ENCODE measurements at regions not wholly inside any gene's neighbourhood (a gene's known extent, or its start where the extent isn't known, plus 50 kb on each side); places are given as distances from the start of the nearest gene placed in this dataset.
A peak's percentile ranks its signal among the peaks of the same experiment; 100 is the strongest.
"Not testable (repeated sequence)": the region's sequence is repeated elsewhere in the genome, so short reads cannot be mapped to it uniquely, and the experiment has no call there.

DNA sequence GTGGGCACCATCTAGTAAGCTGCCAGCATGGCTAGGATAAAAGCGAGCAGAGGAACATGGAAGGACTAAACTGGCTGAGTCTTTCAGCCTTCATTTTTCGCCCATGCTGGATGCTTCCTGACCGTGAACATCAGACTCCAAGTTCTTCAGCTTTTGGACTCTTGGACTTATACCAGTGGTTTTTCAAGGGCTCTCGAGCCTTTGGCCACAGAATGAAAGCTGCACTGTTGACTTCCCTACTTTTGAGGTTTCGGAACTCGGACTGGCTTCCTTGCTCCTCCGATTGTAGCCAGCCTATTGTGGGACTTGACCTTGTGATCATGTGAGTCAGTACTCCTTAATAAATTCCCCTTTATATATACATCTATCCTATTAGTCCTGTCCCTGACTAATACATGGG lies 785.1 kb upstream of the SLITRK6 start:
- DNase-seq, result no peak

DNA sequence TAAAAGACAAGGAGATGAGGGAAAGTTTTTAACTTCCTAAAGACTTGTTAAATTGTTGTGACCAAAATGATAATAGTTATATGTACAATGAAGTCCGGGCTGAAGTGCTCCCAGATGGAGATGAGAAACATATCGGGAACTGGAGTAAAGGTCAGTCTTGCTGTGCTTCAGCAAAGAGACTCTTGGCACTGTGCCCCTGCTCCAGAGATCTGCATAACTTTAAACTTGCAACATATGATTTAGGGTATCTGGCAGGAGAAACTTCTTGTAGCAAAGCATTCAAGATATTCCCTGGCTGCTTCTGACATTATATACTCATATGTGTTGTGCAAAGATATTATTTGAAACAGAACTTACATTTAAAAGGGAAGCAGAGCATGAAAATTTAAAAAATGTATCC lies 786.6 kb upstream of the SLITRK6 start:
- DNase-seq, result peak; percentile 90

DNA sequence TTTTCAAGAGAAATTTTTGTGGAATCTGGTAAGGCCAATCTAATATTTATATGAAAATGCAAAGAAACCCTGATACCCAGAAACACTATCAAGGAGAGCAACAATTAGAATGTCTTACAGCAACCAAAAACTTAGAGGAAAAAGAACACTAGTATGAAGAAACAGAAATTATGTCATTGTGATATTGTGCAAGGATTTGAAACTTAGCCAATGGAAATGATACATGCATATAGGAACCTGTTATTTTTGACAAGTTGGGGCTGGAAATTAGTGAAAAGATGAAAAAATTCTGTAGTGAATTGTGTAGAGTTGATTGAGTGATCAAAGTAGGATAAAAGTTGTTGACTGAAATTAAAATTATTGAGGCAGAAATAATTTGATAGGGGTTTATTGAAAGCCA lies 792.6 kb upstream of the SLITRK6 start:
- DNase-seq, result no peak

DNA sequence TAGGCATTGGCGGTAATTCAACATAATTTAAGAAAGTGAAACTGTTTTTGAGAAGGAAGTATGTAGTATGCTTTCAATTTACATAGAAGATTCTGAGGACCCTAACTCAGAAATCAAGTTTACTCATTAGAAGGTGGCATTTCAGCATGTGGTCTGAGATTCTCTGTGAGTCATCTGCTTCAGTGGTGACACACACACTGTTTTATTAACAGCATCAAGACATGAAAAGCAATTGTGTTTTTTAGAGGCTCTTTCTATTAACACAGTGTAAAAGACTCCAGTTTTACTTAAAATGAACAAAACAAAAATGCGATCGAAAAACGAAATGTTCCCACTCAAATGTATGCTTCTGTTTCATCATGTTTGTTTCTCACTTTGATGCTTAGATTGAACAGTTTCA lies 802.1 kb upstream of the SLITRK6 start:
- DNase-seq, result no peak

DNA sequence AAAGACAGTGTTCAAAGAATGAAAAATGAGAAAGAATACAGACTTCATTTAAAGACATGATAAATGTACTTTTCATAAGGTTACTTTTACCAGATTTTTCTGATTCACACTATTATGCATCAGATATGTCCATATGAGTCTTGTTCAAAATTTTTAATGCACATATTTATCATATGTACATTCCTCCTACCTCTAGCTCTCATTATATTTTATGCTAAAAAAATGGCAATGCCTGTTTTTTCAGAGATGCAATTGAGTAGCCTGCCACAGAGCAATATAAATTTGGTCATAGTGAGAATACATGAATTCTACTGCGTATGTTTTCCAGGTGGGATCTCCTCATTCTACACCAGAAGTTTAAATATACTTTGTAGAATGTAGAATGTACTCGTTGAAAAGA lies 807.0 kb upstream of the SLITRK6 start:
- DNase-seq, result no peak

DNA sequence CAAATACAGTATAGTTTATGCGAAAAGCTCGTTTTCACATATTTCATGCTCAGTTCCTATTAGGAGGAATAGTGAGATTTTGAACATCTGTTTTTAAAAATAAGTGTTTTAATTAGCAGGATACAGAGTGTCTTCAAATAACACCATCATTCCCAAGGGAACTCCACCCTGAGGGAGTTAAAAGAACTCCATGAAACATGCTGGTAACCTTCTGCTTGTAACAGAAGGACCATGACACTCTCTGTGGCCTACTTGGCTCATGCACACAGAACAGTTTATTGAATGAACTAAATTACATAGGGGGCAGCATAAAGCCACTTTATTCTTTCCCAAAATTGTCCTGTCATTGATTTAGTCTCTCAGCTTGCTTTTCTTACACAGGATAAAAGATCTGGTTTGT lies 809.5 kb upstream of the SLITRK6 start:
- no peak for DNase-seq

DNA sequence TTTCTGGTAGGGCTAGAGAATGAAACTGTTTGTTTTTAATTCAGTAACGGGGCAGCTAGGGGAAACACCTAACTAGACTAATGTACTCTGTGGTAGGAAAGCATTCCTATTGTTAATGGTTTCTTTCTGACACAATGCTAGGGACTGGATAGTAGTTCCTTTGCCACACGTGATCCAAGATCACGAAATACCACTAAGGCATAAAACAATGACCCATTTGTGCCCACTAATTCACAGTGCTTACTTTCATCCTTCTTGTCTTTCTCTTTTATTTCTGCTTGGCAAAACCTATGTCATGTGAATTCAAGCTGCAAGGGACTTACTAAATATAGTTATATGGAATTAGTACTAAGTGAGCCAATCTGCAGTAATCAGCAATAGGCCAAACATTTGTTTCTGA lies 834.1 kb upstream of the SLITRK6 start:
- DNase-seq, result no peak

DNA sequence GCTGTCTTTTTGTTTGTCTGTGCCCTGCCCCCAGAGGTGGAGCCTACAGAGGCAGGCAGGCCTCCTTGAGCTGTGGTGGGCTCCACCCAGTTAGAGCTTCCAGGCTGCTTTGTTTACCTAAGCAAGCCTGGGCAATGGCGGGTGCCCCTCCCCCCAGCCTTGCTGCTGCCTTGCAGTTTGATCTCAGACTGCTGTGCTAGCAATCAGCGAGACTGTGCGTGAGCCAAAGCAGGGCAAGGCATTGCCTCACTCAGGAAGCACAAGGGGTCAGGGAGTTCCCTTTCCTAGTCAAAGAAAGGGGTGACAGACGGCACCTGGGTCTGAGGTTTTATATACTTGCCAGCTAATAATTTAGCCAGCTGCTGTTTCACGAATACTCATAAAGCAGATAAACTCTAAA lies 852.0 kb upstream of the SLITRK6 start:
- DNase-seq, result not testable (repeated sequence)

DNA sequence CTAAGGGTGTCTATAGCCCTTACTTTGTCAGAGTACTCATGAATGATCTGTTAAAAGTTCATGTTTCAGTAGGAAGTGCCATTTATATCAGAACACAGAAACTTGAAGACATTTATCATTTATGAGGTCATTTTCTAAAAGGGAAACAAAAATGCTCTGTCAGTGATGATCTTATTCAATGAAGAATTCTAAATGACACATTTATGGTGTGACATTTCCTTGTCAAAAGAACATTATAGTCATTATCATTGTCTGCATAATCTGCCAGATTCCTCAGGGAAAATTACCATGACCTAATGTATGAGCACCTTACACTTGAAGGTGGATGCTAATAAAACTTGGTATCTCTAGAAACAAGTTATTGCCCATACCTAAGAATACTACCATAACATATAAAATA lies 853.8 kb upstream of the SLITRK6 start:
- DNase-seq, result no peak

DNA sequence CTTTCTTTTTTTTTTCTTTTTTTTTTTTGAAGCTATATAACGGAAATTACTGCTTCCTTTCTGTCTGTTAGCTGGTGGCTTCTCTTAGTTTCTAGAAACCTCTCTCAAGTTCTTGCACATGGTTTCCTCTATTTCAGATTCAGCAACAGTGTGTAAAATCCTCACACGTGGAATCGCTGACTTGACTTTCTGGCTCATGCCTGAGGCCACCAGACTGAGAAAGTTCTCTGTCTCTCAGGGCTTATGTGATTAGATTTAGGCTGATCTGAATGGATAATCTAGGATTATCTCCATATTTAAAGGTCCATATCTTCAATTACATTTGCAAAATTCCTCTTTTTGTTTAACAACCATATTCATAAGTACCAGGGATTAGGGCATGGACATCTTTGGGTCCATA lies 856.3 kb upstream of the SLITRK6 start:
- DNase-seq, result no peak

DNA sequence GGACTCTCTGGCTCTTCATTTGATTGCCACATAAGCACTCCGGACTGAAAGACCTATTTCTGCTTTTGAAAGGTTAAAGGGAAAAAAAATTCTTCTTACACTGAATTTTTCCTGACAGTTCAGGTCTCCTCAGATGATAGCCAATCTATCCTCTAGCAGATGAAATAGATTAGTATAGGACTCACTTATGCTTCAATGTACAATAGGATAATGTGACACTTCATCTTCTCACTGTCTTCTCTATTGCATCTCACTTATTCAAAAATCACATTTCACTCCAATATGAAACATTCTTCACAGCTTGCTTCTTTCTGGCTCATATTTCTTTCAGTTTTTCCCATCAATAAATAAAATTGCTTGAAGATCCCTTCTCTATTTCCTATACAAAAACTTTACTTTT lies 860.9 kb upstream of the SLITRK6 start:
- no peak for DNase-seq

DNA sequence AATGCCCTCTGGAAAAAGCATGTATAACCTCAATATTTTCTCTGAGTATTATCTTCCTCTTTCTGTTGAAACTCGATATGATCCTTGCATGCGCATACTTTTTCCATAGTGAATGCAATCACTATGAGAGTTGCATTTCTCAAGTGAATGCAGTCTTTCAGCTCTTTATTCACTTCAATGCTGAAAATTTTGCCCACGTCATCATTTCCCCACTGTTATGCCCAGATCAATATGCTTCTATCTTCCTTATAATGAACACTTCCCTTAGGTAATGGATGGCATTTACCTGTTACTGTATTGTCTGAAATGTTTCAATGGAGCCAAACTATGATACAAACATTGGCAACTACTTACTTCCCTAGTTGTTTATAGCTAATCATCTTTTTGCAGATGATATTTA lies 866.6 kb upstream of the SLITRK6 start:
- DNase-seq, result no peak

DNA sequence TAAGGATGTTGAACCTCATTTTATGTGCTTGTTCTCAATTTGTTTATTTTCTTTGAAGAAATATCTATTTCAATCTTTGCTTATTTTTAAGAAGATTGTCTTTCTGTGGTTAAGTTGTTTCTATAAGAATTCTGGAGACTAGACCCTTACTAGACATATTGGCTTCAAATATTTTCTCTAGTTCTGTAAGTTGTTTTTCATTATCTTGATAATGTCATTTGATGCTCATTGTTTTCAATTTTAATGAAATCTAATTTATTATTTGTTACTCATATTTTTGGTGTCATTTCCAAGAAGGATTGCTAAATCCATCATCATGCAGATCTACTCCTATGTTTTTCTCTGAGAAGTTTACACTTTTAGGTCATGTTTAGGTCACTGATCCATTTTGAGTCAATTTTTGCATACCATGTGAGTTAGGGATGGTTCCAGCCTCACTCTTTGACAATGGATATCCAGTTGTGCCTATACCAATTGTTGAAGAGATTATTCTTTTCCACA lies 874.8 kb upstream of the SLITRK6 start:
- DNase-seq, result no peak

DNA sequence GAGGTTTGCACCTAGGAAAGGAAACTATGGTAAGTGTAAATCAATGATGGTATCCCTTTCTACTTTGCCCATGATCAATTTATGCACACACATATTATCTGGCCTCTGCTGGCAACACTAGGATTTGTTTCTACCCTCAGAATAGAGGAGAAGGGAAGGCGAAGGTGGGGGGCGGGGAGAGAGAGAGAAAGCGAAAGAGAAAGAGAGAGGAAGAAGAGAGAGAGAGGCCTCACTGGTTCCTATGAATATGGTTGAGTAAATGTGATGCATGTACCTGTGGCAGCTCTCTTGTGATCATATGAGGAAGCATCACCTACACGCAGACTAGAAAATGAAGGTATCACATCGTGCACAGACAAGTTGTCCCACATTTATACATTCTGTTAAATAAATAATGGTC lies 882.0 kb upstream of the SLITRK6 start:
- DNase-seq, result no peak

DNA sequence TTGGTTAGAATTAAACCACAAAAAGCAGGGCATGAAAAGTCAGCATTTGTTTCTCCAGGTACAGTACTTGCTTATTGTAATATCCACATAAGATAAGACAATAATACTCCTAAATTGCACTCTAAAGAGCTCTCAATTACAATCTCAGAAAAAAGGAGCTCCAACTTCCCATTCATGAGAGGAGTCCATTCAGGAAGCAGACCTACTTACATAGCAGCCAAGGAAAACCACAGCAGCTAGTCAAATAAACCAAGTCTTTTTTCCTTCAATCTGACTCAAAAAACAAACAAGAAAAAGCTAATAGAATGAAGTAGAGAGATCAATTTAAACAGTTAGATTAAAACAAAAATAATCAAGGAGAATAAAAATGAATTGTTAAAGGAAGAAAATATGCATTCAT lies 885.2 kb upstream of the SLITRK6 start:
- DNase-seq, result no peak

DNA sequence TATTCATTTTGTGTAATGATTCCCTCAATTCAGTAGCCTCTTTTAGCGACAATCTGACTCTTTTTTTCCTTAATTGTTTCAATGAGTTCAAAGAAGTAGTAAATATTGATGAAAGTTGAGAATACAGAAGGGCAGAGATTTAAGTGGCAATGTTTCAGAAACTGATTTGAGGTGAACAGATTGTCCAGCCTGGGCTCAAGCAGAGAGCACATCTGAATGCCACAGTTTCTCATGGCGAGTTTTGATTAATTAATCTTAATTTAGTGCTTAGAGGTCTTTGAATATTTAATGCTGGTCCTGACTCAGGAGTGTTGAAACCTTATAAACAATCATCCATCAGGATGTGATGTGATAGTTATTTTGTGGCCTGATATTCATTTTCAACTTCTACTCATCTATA lies 890.7 kb upstream of the SLITRK6 start:
- no peak for DNase-seq

DNA sequence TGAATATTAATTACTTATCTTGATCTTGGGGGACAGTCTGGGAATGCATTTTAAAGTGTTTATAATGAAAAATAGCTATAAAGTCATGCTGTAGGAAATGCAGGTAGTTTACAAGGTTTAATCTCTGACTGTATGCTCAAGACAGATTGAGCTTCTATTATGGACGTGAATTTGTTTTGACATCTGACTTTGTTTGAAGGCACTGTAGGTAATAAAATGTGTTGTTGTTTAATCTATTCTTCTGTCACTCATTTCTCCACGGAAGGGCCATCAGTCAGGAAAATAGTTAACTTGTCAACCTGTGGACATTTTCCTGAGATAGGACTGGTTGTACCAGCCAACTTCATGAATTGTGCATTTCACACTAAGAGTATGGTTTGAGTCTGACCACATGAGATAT lies 893.1 kb upstream of the SLITRK6 start:
- DNase-seq, result no peak

DNA sequence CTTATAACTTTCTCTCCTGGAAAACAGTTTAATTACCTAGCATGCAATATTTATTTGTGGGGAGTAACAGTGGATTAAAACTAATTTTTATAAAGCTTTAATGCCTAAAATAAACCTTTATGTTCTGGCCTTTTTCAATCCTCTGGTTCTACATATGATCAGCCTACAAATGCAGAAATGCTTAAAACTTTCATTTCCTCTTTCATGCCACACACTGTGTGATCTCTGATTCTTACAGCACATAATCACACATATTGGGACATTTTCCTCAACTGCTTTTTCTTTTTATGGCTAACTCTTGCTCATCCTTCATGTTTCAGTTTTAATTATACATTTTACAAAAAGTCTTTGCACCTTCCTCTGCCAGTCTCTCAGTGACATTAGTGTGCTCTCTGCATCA lies 910.8 kb upstream of the SLITRK6 start:
- DNase-seq, result no peak

DNA sequence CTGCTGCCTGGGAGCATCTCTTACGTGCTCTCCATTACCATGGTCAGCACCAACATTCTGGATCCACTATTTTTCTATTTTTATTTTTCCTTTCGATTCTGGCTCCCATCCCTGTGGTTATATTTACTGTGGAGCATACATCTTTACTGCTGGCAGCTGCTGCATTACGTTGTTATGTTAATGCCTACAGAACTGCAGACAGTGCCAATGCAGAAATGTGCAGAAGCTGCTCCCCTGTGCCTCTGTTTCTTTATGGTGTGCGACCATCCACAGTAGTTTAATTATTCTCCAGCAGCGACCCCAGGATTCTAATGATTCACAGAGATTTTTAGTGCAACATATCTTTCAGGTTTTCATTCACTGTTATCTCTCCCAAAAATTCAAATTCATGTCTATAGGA lies 911.7 kb upstream of the SLITRK6 start:
- no peak for DNase-seq

DNA sequence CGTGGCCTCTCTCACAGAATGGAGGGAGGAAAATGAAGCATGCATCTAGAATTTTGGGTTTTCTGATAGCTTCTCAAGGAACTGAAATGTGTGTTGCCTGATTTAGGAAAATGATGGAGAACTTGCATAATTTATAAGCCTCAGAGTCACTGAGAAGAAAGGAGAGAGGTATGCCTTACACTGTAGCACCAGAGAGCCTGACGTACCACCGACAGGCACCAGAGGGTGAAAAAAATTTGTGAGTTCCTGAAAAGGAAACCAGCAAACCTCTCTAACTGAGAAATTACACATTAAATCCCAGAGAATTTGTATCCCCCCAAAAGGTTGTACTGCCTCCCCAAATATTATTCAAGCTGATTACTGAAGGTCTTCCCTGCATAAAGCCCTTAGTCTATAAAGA lies 915.3 kb upstream of the SLITRK6 start:
- no peak for DNase-seq

DNA sequence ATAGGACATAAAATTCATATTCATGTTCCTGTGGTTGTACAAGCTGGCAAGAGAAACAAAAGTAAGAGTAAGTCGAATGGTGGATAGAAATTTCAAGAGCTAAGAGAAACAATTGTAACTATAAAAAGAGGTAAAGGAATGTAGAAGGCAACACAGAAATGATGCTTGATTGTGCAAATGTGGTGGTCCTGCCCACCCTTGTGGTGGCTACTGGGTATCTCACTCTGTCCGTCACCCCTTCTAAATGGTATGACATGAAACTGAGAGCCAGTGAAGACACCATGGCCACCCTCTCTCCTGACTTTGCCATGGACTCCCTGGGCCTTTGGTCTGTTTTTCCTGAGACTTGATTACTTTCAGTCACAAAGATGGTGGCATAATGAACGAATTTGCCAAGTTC lies 925.9 kb upstream of the SLITRK6 start:
- no peak for DNase-seq

DNA sequence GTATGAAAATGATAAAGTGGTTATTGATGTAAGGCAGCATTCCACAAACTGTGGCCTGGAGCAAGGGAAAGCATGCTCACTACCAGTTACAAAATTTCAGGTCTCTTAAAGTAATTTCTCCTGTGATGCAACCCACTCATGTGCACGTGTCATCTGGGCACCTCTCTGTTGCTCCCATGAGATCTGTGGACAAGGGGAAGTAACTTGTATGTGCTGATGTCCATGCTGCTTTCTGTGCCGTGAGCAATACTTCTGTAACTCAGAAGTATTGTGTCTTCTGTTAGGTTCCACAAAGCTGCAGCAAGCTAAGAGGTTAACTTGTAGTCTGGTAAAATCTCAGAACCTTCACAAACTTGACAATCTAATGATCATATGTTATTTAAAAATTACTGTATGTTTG lies 930.0 kb upstream of the SLITRK6 start:
- DNase-seq, result no peak

DNA sequence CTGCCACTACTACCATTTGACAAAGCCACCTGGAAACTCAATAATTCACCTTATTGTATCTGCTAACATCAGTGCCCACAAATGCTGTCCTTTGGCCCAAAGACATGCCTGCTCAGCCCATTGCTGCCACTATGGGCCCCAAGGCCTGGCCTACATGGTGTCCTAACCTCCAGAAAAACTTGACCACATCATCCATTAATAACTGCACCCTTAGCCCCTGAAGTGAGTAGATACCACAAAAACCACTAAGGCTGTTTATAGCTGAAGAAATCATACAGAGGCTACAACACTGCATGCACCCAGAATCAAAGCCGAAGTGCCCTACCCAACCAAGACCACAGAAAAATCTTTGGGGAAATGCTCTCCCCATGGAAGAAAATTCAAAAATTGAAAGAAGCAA lies 932.8 kb upstream of the SLITRK6 start:
- no peak for DNase-seq

DNA sequence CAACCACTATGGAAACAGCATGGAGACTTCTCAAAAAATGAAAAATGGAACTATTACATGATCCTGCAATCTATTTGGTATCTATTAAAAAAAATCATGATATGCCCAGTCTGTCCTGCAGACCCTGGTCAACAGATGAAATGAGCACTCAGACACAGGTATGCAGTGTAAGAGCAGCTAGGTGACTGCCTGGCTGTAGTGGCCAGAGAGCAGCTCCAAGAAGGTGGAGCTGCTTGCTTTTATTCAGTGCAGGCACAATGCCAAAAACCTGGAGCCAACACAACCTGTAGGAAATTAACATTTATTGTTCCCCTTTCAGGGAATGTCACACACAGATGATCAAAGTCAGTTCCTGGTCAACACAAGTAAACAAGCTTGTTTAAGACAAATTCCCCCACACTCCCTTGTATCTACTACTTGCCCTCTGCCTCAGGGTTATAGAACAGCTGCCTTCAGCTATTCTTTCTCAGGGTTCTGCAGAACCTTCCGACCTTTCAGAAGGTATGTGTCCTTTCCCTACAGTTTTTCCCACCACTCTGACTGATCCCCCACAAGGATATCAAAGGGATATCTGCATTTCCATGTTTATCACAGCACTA lies 933.7 kb upstream of the SLITRK5 start:
- DNase-seq, result no peak

DNA sequence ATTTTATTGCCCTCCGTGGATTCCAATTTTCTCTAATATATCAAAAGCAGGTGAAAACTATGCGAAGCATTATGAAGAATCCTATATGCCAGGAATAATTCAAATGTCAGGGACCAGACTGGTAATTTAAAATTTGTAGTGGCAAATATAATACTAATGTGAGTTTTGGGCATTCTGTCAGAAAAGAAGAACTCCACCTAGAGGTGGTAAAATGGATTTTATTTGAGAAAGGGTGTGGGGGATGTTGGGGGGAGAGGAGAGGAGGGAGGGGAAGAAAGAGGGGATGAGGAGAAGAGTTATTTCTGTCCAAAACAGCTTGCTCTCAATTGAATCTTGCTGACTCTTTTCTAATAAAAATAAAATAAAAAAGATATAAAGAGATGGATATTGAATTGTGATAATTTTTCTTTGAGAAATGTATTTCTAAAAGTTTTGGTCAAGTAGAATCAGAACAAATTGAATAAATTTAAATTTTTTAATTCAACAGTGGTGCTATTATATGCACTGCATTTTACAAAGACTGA lies 929.3 kb upstream of the SLITRK5 start:
- no peak for DNase-seq
